GM19023 (cell line): ENCODE measurements at regions not wholly inside any gene's neighbourhood (a gene's known extent, or its start where the extent isn't known, plus 50 kb on each side); places are given as distances from the start of the nearest gene placed in this dataset.

Experiments
- ATAC-seq: cut with Tn5 transposase; IDR thresholded peaks from one replicate; pipeline ENCODE4 v1.9.1; 2021; ENCODE audit warnings: mild to moderate bottlenecking, moderate library complexity; ENCODE audit not compliant: unreplicated experiment

- ATAC-seq: no peak
Measured at GRCh38 chr4:43765514-43765913, 683.1 kb downstream of the KCTD8 start.

DNA sequence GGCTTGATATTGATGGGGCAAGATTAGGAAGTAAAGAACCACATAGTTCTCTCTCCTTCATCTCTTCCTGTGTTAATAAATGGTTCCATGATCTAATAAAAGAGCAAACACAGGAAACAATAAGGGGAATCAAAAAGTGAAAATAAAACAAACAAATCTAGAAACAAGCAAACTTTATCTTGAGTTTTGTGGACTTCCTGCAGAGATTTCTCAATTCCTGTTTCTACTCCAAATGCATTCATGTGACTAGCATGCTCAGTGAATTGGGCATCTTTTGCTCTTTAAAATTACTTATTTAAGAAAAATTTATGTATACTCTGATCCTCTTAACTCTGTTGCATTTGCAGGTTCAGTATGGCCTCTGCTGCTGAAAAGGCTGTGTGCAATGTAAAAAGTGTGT, 682.0 kb downstream of the KCTD8 start:
- ATAC-seq: no peak

GRCh38 chr4:43776371-43776770, 672.2 kb downstream of the KCTD8 start:
- no peak for ATAC-seq

DNA sequence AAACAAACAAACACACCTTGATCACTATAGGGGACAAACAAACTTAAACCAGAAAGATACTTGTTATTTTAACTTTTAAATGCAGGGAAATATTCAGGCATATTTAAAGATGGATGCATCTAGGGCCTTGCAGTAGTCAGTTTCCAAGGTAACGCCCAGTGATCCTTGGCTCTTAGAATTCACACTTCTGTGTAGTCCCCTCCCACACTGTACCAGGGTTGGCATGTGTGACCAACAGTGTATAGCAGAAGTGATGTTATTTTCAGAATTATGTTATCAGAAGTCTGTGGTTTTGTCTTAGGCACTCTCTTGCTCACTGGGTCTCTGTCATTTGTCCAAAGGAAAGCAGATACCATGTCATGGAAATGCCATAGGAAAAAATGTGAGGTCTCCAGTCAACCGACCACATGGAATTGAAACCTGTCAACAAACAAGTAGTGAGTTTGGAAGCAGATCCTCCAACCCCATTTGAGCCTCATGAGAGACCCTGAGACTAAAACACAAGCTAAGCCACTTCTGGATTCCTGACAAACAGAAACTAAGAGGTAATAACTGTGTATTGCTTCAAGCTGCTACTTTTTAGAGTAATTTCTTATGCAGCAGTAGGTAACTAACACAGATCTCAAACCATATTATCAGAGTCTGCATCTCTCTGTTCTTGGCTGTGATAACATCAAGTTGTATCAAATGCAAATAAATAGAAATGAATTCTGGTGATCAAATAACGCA, 670.3 kb downstream of the KCTD8 start:
- peak; percentile 45 for ATAC-seq

- ATAC-seq: no peak
Measured at GRCh38 chr4:43781125-43781524, 667.5 kb downstream of the KCTD8 start.

GRCh38 chr4:43782391-43782790, 666.2 kb downstream of the KCTD8 start:
- no peak for ATAC-seq

DNA sequence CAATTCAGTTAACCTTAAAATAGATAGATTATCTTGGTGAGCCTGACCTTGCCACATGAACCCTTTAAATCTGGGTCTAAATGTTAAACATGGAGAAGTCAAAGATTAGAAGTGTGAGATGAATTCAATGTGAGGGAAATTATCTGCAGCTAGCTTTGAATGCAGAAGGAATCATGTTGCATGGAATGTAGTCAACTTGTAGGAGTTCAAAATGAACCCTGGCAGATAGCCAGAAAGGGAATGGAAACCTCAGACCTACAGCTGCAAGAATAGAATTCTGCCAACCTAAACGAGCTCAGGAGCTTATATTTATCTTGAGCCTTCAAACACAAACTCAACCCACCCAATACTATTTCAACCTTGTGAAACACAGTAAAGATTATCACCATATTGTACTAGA, 632.5 kb downstream of the KCTD8 start:
- ATAC-seq: no peak

DNA sequence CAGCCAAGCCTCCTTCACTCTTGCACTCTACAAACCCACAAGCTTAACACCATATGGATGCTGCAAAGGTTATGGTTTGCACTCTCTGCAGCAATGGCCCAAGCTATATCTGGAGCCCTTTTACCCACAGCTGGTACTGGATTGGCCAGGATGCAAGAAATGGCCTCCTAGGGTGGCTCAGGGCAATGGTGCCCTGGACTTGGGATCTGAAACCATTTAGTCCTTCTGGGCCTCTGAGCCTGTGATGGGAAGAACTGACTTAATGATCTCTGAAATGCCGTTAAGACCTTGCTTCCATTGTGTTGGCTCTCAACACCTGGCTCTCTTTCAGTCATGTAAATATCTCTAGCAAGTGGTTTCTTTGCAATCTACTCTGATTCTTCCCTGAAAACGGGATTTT, 626.0 kb downstream of the KCTD8 start:
- ATAC-seq: no peak

DNA sequence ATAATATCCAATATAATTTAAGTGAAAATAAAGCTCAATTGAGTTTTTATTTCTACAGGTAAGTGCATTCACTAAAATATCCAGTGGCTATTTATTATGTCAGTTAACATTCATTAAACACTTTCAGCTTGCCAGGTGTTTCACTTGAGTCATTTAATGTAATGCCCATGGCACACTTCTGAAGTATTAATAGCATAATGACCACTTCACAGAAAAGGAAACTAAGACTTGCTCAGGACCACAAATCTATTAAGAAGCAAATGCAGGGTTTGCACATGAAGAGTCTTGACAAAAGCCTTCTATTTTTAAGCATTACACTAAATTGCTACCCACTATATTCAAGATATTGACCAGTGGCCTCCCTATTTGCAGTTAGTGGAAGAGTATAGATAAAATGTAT, 612.7 kb downstream of the KCTD8 start:
- ATAC-seq: no peak

DNA sequence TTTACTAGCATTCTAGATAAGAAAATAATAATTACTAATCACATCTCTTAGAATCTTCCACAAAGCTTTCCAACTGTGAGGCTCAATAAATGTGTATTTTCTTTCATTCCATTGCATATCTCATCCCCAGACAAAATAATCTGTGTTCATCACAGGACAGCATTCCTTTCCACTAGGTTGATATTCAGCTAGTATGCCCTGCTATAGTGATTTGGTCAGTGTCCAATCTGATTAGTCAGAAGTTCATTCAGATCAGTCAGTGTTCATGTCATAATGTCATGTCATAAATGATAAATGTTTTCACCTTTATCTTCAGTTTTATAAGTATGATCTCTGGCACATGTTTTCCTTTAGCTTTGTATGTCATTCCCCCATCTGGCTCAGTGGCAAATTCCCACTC, 611.4 kb downstream of the KCTD8 start:
- no peak for ATAC-seq

GRCh38 chr4:43837604-43838003, 611.0 kb downstream of the KCTD8 start:
- ATAC-seq: no peak

DNA sequence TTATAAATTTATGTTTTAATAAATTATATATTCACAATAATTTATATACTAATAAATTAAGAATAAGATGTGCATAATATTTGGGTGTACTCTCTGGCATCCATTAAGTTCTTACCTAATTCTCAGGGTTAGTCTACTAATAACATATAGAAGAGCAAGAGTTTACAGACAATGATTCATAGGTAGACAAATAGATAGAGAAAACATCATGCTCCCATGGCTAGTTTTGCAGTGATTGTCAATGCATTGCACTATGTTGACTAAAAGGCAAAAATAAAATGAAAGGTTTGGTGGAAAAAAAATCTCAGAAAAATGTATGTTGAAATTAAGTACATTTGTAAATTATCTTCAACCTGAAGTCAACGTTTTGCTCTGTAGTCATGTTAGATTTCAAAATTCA, 606.0 kb downstream of the KCTD8 start:
- ATAC-seq: no peak

DNA sequence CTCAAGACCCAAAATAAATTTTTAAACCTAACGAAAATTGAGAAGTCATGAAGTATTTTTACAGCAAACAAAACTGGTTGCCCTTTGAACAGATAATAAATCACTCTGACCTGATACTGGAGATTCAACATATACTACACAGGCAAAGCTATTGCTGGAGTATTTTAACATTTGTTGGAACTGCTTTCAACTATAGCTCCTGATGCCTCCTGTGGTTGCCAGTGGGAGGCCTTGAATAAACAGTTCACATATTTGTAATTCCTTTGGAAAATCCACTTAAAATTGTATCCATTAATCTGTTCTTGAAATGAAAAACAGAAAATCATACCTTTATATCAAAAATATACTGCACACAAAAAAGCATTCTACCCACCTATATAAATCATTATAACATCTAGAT, 605.1 kb downstream of the KCTD8 start:
- no peak for ATAC-seq

GRCh38 chr4:43846111-43846587, 602.5 kb downstream of the KCTD8 start:
- ATAC-seq: no peak

GRCh38 chr4:43853565-43854264, 594.9 kb downstream of the KCTD8 start:
- ATAC-seq: no peak

GRCh38 chr4:43855283-43855682, 593.3 kb downstream of the KCTD8 start:
- no peak for ATAC-seq

DNA sequence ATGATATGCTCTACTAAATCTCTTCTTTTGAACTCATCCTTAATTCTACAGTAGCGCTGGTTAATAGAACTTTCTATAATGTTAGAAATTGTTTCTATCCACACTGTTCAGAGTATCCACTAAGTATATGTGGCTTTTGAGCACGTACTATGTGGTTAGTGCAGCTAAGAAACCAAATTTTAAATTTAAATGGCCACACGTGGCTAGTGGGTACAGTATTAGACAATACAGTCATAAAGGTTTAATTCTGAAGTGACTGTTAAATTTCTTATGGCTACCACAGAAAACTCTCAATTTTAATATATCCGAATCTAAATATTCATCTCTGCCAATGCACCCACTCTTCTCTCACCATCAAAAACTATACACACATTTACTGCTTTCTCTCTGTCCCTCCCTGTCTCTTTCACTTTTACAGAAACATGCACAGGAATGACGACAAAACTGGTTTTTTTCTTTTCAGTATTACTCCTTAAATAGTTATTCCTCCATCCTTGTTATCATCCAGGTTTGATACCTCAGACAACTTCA, 583.9 kb downstream of the KCTD8 start:
- ATAC-seq: no peak

- ATAC-seq: no peak
Measured at GRCh38 chr4:43867908-43868307, 580.7 kb downstream of the KCTD8 start.

DNA sequence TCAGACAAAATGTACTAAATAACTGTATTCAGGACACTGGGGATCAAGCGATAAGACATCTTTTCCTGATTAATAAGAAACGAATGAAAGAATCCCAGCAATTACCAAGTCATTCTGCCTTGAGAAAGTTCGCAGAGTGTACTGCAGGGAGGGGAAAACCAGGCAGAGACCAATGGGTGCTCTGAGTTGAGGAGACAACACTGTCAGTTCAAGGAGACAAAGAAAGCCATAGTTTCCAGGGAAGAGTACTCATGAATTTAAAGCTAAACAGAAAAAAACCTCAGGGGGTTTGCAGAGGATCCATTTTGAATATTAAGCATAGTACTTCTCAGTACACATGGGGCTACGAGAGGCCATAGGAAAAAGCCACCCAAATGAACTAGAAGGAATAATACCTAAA, 573.0 kb downstream of the KCTD8 start:
- ATAC-seq: no peak

DNA sequence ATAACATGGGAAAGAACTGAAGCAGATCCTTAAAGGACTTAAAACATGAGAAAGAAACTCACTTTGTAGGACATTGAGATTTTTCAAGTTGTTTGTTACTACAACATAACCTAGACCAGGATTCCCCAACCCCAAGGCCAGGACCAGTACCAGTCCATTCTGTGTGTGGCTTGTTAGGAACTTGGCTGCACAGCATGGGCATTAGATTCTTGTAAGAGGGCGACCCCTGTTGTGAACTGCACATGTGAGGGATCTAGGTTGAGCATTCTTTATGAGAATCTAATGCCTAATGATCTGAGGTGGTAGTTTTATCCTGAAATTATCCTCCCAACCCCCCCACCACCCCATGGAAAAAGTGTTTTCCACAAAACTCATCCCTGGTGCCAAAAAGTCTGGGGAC, 566.1 kb downstream of the KCTD8 start:
- ATAC-seq: no peak

GRCh38 chr4:43886196-43886595, 562.4 kb downstream of the KCTD8 start:
- no peak for ATAC-seq

DNA sequence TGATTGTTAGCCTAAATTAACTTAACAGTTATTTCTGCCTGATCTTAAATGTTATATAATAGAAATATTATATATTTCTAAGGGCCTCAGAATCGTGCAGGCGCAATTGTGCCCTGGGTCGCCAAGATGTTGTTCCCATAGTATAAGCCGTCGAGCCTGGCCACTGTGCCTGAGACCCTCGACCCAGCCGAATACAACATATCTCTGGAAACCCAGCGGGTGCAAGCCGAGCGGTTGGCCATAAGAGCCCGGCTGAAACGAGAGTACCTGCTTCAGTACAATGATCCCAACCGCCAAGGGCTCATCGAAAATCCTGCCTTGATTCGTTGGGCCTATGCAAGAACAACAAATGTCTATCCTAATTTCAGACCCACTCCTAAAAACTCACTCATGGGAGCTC, 549.8 kb downstream of the KCTD8 start:
- no peak for ATAC-seq
